ENCODE measurements at regions not wholly inside any gene's neighbourhood (a gene's known extent, or its start where the extent isn't known, plus 50 kb on each side); places are given as distances from the start of the nearest gene placed in this dataset.

DNA sequence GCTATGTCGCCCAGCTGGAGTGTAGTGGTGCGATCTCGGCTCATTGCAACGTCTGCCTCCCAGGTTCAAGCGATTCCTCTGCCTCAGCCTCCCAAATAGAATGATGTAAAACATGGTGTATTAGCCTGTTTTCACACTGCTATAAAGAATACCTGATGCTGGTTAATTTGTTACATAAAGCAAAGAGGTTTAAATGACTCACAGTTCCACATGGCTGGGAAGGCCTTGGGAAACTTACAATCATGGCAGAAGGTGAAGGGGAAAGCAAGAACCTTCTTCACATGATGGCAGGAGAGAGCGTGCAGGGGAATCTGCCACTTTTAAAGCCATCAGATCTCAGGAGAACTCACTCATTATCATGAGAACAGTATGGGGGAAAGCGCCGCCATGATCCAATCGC is 1191.8 kb downstream of the ARAP2 start:
- ATAC-seq (ENCODE audit: poor library complexity) (no peak), DNase-seq (no peak)
- intact Hi-C loops (cut with DNase I) = no loop called here

- ATAC-seq (ENCODE audit: poor library complexity) (no peak), DNase-seq (no peak)
- intact Hi-C loops (cut with DNase I) = no loop called here
Measured at GRCh38 chr4:35063031-35063570, 1181.2 kb downstream of the ARAP2 start.

DNA sequence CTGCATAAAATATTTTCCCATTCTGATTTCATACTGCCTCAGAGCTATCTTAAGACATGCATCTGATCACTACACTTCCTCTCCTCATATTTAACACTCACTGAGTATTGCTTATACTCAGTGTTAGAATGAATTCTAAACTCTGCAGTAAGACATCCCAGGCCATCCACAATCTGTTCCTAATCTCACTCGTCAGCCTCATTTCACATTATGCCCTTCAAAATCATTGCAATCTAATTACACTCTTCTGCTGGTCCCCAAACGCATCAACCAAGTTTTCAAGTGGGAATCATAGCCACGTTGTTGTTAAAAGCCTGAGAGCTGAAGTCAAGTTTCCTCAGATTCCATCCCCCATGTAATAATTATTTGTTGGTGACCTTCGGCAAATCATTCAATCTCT is 1177.9 kb downstream of the ARAP2 start:
- intact Hi-C loops (cut with DNase I) = no loop called here
- ATAC-seq (ENCODE audit: poor library complexity) (no peak), DNase-seq (no peak)

GRCh38 chr4:35080799-35081198 is 1163.5 kb downstream of the ARAP2 start:
- ATAC-seq (ENCODE audit: poor library complexity) = no peak
- DNase-seq = no peak
- intact Hi-C loops (cut with DNase I) = no loop called here

GRCh38 chr4:35087218-35087617 is 1157.1 kb downstream of the ARAP2 start:
- intact Hi-C loops (cut with DNase I) = no loop called here
- ATAC-seq (ENCODE audit: poor library complexity) = no peak
- DNase-seq = no peak

GRCh38 chr4:35100932-35101331 is 1143.4 kb downstream of the ARAP2 start:
- ATAC-seq (ENCODE audit: poor library complexity) = no peak
- intact Hi-C loops (cut with DNase I) = no loop called here
- DNase-seq = no peak

GRCh38 chr4:35102066-35102465 is 1142.2 kb downstream of the ARAP2 start:
- DNase-seq (no peak), ATAC-seq (ENCODE audit: poor library complexity) (no peak)
- intact Hi-C loops (cut with DNase I) = no loop called here

DNA sequence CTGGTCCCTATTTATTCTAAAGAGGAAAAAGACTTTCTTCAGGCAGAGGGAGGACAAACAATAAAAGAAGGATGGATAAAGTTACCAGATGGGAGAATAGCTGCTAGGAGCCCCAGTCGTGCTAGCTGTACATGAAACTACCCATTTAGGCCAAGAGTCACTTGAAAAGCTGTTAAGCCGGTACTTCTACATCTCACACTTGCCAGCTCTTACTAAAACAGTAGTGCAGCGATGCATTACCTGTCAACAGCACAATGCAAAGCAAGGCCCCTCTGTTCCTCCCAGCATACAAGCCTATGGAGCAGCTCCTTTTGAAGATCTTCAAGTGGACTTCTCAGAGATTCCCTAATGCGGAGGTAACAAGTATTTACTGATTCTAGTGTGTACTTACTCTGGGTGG is 1138.8 kb downstream of the ARAP2 start:
- DNase-seq = no peak
- ATAC-seq (ENCODE audit: poor library complexity) = no peak
- intact Hi-C loops (cut with DNase I) = no loop called here

GRCh38 chr4:35106091-35106734 is 1138.1 kb downstream of the ARAP2 start:
- intact Hi-C loops (cut with DNase I) = no loop called here
- DNase-seq = no peak
- no peak for ATAC-seq (ENCODE audit: poor library complexity)

DNA sequence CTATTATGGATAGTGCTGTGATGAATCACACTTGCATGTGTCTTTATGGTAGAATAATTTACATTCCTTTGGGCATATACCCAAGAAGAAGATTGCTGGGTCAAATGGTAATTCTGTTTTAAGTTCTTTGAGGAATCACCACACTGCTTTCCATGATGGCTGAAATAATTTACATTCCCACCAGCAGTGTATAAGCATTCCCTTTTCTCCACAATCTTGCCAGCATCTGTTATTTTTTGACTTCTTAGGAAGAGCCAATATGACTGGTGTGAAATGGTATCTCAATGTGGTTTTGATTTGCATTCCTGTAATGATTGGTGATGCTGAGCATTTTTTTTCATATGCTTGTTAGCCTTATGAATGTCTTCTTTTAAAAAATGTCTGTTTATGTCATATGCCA is 1120.2 kb downstream of the ARAP2 start:
- DNase-seq (no peak), ATAC-seq (ENCODE audit: poor library complexity) (no peak)
- intact Hi-C loops (cut with DNase I) = no loop called here

DNA sequence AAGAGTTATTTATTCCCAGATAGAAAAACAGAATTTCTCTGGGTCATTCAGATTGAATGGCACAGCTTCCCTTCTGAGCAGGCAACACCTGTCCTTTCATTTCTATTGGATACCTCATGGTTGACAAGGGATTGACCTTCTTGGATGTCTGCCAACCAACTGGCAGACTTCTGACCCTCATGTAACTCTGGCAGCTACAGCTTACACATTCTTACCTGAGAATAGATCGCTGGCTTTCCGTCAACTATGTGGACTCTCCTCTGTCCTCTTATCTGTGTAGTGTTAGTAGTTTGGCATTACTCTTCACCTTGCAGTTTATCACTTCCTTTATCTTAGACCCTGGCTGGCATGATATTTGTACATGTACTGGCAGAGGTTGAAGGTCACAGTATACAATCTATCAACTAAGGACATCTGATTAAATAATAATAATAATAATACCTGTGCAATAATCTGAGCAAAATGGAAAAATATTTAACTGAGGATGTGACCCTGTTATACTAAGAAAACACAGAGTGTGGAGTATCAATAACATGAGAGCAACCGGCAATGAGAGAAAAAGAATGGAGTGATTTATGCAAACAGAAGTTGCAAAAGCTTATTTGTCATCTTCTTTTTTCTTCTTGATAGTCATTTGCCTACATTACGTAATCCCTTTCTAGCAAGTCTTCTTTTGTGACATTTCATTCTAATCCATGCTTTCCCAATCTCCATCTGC is 1118.2 kb downstream of the ARAP2 start:
- no peak for DNase-seq
- intact Hi-C loops (cut with DNase I) = no loop called here
- no peak for ATAC-seq (ENCODE audit: poor library complexity)

DNA sequence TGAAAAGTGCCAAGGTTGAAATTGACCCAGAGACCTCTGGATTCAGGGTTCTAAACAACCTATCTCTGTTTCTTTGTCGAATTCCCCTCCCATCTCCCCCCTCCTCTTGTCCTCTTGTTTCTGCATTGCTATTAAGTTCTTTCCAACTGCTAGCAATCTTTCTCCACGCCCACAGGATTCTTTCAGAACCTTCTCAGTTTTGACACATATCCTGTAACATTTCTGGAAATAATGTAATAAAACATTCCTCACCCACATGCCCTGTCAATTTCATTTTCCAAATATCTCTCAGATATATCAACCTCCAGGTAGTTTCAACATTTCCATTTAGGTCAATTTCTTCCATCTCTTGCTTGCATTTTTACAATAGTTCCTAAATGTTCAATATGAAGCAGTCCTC is 1105.9 kb downstream of the ARAP2 start:
- DNase-seq (no peak), ATAC-seq (ENCODE audit: poor library complexity) (no peak)
- intact Hi-C loops (cut with DNase I) = no loop called here

- intact Hi-C loops (cut with DNase I) = no loop called here
- ATAC-seq (ENCODE audit: poor library complexity) = no peak
- DNase-seq = no peak
Measured at GRCh38 chr4:35147761-35148160, 1096.6 kb downstream of the ARAP2 start.

- ATAC-seq (ENCODE audit: poor library complexity) (no peak), DNase-seq (no peak)
Measured at GRCh38 chr4:35151816-35152572, 1092.3 kb downstream of the ARAP2 start.

GRCh38 chr4:35163168-35163567 is 1081.1 kb downstream of the ARAP2 start:
- intact Hi-C loops (cut with DNase I) = no loop called here
- no peak for ATAC-seq (ENCODE audit: poor library complexity)
- no peak for DNase-seq

More at GRCh38 chr4:35151816-35152572, 1092.3 kb downstream of the ARAP2 start:
- intact Hi-C loops (cut with DNase I) = no loop called here

DNA sequence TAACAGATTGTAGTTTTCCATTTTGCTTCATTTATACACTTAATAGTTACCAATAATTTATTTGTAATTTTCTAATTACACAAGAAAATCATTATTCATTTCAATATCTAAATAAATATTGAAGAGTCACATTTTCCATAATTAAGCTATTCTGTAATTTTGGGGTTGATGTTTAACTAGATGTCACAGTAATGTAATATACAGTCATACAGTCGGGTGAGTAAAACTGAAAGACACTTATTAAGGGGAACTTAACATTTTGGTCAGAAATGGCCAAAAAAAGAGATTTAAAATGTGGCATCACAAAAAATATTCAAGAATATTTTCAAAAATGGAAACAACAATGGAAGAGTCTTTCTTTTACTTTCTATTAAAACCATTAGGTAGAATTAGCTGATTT is 1080.3 kb downstream of the ARAP2 start:
- intact Hi-C loops (cut with DNase I) = no loop called here
- no peak for ATAC-seq (ENCODE audit: poor library complexity)
- no peak for DNase-seq

DNA sequence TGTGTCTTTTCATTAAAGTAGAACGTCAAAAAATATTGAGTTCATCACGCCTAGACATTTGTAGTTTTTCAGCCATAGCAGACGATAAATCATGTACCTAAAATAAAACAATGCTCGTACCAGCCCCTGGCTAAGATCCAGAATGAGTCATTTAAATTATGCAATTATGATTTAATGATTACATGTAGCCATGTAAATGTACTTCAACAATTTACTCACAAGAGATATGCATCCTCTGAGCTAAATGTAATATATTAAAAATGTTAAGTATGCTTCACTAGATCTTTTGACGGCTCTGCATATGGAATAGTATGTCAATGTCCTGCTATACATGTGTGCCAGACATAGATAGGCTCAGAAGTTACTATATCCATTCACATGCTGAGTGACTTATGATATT is 1077.8 kb downstream of the ARAP2 start:
- DNase-seq (no peak), ATAC-seq (ENCODE audit: poor library complexity) (no peak)
- intact Hi-C loops (cut with DNase I) = no loop called here

GRCh38 chr4:35167385-35167784 is 1076.9 kb downstream of the ARAP2 start:
- intact Hi-C loops (cut with DNase I) = no loop called here
- ATAC-seq (ENCODE audit: poor library complexity) (no peak), DNase-seq (no peak)

DNA sequence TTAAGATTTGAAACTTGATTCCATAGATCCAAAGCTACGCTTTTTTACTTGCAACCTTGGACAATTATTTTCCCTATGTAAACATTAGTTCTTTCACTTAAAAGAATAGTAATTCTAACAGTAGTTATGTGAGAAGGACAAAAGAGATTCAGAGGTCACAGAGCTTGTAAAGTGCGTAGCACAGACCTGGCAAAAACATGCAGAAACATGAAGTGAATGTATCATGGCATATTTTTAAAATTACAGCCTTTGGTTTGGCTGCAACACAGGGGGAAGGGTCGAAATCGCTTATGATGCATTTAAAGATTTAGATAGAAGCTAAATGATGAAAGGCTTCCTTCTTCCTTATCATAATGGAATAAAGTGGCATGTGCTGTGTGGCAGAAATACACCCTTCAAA is 1068.8 kb downstream of the ARAP2 start:
- intact Hi-C loops (cut with DNase I) = no loop called here
- no peak for DNase-seq
- ATAC-seq (ENCODE audit: poor library complexity) = no peak

DNA sequence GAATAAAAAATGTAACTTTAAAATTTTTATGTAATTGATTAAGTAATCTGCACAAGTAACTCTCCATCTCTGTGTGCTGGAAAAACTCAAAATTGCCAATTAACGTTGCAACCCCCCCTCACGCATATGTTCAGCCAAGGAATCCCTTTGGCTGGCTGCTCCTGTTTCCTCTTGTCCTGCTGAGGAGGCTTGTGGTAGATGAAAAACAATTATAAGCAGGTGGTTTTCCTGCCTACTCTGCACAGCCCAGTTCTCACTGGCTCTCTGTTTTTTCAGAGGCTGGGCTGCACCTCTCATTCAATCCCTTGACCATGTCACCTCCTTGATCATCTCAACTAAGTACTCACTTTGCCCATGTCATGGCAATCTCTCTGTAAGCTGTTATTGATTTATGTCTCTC is 1068.4 kb downstream of the ARAP2 start:
- ATAC-seq (ENCODE audit: poor library complexity) (no peak), DNase-seq (no peak)
- intact Hi-C loops (cut with DNase I) = no loop called here
